NCI-H510A treated with DMSO at 0.1 percent for 48 hours (cell line): ENCODE measurements at regions not wholly inside any gene's neighbourhood (a gene's known extent, or its start where the extent isn't known, plus 50 kb on each side); places are given as distances from the start of the nearest gene placed in this dataset.
A peak's percentile ranks its signal among the peaks of the same experiment; 100 is the strongest.
"Not testable (repeated sequence)": the region's sequence is repeated elsewhere in the genome, so short reads cannot be mapped to it uniquely, and the experiment has no call there.

Source experiments
- DNase-seq: peaks from one replicate; lab custom pipeline; 2025; lab: John Stamatoyannopoulos, UW

DNA sequence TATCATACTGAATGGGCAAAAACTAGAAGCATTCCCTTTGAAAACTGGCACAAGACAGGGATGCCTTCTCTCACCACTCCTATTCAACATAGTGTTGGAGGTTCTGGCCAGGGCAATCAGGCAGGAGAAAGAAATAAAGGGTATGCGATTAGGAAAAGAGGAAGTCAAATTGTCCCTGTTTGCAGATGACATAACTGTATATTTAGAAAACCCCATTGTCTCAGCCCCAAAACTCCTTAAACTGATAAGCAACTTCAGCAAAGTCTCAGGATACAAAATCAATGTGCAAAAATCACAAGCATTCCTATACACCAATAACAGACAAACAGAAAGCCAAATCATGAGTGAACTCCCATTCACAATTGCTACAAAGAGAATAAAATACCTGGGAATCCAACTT, 52.5 kb upstream of the CCDC71L start:
- not testable (repeated sequence) for DNase-seq

DNA sequence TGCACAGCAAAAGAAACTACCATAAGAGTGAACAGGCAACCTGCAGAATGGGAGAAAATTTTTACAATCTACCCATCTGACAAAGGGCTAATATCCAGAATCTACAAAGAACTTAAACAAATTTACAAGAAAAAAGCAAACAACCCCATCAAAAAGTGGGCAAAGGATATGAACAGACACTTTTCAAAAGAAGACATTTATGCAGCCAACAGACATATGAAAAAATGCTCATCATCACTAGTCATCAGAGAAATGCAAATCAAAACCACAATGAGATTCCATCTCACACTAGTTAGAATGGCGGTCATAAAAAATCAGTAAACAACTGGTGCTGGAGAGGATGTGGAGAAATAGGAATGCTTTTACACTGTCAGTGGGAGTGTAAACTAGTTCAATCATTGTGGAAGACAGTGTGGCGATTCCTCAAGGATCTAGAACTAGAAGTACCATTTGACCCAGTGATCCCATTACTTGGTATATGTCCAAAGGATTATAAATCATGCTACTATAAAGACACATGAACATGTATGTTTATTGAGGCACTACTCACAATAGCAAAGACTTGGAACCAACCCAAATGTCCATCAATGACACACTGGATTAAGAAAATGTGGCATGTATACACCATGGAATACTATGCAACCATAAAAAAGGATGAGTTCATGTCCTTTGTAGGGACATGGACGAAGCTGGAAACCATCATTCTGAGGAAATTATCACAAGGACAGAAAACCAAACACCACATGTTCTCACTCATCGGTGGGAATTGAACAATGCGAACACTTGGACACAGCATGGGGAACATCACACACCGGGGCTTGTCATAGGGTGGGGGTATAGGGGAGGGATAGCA, 53.9 kb upstream of the CCDC71L start:
- not testable (repeated sequence) for DNase-seq

DNA sequence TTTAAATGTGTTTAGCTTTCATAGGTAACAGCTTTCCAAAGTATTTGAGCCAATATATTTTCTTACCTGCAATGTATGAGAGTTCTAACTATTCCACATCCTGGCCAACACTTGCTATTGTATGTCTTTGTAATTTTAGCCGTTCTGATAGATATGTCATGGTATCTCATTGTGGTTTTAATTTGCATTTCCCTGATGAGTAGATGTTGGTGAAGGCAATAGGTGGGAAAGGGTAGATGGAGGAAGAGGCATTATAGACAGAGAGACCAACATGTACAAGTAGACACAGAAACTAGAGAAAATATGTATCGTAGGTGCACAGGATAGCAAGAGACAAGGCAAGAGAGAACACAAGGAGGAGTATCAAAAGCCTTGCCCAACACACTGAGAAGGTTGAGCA, 54.8 kb upstream of the CCDC71L start:
- no peak for DNase-seq

DNA sequence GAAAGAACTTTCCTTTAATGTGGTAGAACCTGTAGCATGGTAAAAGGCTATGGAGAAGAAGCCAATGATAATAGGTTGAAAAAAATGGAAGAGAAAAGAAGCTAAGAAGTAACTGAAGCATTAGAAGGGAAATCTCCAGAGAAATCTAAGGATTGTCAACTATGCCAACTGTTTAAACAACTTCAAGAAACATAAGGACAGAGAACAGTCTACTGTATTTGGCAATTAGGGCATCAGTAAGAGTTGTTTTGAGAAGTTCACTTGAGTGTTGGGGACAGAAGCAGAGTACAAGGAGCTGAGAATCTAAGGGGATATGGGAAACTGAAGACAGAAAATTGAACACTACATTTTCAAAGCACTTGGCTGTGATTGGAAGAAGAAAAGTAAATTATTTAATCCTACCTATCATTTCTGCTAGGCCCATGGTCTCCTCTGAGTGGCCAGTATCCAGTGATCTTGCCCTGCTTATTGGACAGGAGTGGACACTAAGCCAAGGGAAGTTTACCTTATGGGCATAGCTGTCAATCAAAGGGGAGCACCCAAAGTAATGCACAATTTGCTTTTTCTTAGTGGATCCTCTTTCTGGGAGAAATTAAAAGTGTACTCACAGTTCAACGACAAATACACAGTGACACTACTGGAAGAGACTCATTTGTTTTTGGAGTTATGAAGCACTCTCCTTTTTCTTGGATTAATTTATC, 56.4 kb upstream of the CCDC71L start:
- no peak for DNase-seq

DNA sequence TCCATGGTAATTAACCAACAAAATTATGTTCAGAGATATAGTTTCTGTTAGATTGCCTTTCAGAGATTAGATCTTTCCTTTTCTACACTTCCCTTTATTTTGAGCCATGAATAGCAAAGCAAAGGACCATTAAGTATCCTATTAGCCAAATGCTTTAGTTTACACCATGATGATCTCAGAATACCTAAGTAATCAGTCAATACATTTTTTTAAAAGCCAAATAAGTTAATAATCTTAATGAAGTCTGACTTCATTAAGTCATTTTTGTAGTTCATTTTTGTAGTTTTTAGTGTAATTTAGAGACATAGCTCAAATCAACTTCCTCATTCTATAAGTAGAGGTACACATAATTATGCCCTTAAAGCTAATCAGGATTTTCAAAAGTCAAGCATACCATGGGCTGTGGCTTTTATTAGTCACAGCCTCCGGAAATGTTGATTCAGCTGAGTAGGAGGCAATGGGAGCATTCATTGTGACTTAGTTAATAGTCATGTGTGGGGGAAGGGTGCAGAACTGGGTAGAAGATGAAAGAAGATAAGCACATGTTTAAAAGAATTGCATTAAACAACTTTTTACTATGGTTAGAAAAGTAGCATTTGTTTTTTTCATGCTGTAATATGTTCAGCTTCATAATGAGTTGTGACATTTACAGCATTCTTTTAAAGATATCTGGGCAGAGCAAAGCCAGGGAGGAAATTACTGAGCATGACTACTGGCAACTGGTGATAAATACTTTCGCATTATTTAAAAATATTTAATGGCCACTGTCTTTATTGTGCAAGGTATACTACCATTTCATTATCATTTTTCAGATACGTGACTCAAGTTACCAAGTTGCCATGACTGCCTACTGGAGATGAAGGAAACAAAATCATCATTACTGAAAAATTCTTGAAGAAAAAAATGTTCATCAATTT, 57.3 kb upstream of the CCDC71L start:
- DNase-seq, result no peak

DNA sequence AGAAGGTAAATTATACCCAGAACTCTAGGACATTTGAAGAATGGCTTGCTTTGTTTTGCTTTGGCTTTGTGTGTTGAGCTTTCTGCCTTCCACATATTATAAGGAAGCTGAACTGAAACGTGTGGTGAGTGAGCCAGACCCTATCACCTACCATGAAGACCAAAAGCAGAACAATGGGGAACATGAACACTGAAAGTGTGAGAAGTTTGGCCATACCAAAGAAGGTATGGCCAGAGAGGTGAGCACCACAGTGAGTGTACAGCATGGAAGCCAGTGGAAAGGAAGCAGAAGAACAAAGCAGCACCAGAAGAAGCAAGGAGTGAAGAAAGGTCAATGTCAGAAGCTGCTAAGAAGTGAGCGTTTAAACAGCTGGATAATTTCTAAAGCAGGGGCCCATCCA, 59.7 kb upstream of the CCDC71L start:
- DNase-seq, result no peak

DNA sequence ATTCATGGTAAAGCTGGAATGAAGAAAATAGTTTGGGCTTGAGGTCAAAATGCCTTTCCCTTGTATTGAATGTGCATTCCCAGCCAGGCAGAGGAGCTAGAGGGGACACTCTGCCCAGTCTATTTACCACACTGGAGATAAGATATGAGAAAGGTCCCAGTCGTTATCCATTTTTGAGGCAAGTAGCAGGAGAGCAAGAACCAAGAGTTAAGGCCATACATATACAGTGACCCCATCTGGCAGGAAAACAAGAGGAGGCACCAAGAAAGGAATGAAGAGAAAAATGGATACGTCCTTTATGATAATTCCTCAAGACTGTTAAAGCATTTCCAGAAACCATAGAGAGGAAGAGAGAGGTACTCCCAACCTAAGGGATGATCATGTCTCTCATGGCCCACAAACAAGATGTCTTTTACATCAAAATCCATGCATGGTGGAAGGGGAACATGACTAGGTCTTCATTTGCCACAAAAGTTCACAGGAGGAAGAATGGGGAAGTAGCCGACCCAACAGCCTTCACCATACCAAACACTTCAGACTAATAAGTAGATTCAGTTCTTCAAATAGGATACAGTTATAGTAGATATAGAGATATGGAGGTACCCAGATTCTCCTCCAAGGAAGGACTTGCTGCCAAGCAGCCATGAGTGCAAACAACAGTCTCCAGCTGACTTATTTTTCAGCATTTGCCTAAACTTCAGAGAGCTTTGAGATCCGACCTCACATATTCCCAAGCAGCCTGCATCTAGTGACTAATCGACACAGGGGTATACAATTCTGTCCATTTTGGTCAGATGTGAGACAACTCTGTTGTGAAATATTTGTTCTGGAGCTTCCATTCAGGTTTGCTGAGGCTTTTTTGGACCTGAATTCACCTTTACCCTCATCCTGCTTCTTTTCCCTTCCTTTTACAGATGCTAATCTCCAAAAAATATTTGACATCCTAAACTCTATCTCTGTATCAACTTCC, 61.1 kb upstream of the CCDC71L start:
- no peak for DNase-seq

DNA sequence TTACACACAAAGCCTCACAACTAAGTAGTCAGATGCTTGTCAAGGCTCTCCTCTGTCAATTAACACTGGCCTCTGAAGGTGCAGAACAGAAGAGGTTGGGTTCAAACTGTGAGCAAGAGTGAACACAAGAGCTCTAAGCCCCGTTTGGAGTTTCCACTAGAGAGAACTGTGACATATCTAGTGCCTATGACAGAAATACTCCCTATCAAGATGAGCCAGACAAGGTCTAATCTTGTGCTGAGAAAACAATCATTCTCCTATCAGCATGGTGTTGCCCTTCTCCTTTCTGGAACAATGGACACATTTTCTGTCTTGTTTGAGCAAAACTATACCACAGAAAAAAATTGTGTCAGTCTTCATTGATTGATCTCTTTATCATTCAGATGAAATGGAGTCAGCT, 62.4 kb upstream of the CCDC71L start:
- DNase-seq, result no peak

DNA sequence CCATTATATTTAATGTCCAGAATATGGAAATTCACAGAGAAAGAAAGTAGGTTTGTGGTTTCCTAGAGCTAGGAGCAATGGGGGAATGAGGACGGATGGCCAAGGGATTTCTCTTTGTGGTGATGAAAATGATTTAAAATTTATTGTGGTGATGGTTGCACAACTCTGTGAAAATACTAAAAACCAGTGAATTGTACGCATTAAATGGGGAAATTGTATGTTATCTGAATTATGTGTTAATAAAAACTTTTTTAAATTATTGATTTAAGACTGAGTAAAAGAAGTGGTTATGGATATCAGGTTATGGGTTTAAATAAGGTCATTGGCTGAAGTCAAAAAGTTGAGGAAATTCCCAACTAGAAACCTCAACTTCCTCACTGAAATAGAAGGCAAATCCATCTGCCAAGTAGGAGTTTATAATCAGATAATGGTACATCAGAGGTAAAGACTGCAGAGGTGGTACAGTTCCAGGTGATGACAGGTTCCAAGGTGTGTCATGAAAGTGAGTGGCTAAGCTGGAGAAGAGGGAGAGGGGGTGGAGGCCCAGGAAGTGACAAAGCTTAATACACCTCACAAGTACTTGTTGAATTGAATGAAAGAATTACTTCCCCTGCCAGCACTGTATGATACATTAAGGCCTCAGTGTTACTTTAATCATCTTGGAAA, 68.9 kb upstream of the CCDC71L start:
- peak; percentile 5 for DNase-seq

DNA sequence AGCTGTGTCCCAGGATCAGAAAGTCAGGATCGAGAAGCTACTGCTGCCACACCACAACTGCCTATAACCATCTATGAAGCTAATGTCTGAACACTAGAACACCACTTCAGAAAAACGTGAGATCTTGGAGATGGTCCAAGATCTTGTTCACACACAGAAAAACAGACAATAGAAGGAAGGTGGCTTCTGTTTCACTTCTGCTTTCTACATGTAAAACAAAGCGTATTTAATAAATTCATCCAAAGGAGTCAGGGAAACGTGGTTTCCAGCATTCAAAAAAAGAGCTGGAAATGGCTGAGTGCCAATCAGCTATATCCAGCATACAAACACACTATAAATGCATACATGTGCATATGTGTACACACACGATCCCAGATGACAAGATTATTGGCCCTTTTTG, 70.2 kb upstream of the CCDC71L start:
- peak; percentile 4 for DNase-seq

DNA sequence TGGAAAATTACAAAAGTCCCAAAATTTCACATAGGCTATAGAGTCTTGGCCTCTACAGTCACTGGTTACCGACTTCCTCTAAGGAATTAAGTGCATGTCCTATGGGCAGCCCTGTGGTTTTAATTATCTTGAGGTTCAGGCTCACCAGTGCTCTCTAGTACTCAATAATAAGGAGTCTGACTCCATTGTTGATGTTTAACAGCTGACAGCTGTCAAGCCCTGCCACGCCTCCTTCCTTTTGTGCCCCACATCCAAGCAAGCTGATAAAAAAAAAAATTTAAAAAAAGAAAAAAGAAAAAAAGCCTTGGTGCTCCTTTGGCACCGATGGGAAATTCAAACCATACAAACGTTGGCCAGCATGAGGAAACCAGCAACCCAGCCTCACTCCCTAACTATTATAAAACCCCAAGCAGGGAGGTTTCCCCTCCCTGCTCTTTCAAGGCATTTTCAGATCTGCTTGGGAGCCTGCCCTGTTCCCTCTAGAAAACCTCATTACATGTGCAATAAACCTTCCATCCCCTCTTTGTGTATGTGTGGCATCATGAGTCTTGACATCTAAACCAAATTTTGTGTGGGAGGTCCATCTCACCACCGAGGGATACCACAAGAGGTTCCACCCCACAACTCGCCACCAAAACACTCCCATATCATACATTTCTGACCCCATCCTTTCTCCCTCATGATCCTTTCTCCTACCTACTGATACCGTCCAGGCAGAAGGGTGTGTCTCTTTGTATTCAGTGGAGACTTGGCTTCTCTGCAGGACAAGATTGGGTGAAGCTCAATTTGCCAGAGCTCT, 70.9 kb upstream of the CCDC71L start:
- no peak for DNase-seq

DNA sequence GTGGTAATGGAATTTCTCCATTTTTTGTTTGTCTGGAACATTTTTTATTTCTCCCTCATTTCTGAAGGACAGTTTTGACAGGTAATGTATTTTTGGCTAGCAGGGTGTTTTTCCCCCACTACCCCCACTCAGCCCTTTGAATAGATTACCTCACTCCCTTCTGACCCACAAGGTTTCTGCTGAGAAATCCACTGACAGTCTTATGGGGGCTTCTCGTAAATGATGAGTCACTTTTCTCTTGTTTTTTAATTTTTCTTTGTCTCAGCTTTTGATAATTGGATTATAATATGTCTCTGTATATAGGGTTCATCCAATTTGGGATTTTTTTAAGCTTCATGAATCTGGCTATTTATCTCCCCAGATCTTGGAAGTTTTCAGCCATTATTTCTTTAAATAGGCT, 74.7 kb upstream of the CCDC71L start:
- DNase-seq, result no peak

DNA sequence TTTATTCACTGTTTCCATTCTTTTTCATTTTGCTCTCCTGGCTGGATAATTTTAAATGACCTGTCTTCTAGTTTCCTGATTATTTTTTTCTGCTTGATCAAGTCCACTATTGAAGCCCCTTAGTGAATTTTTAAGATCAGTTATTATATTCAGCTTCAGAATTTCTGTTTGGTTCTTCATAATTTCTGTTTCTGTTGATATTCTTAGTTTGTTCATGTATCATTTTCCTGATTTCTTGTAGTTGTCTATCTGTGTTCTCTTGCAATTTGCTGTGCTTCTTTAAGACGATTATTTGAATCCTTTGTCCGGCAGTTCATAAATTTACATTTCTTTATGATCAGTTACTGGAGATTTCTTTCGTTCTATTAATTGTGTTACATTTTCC, 75.2 kb upstream of the CCDC71L start:
- no peak for DNase-seq

DNA sequence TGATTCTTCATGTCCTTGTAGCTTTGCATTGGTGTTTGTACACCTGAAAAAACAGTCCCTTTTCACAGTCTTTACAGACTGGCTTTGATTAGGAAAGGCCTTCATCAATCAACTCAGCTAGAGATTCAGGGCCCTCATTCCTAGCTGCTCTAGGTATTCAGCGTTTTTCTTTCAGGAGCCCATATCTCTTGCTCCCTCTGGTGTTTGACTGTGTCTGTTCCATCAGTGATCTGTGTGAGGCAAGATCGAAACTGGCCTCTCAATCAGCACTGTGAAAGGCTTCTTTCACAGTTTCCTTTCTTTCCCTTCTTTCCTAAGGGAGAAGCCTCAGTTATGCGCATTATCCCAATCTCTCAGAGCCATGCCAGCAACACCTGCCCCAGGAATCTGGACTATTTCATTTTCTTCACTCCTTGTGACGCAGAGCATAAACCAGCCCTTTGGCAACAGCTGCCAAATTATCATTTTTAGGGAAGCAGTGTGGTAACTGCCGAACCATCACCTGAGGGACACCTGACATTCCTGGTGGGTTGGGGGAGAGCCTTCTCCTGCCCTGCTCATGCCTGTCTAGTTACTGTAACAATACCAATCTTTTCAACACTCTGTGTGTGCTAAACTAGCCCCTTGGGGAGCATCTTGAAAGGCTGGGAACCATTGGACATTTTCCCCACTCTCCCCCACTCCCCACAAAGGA, 75.7 kb upstream of the CCDC71L start:
- no peak for DNase-seq

DNA sequence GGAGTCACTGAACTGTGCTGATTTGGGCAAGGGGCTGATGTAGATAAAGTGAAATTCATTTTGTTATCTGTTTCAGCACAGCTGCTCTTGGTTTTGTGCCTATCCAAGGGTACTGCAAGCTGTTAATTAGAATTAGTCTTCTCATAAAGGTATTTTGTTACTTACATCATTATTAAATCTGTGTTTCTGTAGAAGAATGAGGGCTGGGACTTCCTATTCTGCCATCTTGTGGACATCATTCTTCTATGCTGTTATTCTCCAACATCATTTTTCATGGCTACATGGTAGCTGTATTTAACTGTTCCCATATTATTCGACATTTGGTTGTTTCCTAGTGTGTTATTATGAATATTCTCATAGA, 76.2 kb upstream of the CCDC71L start:
- no peak for DNase-seq

DNA sequence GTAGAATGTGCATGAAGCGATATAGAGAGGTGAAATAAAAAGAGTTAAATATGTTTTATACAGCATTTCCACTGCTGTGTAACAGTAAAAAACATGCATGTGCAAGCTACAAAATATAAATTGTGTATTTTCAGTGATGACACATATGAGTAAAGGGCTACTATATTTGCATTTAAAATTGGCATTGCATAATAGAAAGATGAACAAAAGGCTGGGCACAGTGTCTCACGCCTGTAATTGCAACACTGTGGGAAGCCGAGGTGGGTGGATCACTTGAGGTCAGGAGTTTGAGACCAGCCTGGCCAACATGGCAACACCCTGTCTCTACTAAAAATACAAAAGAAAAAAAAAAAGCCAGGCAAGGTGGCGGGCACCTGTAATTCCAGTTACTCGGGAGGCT, 79.8 kb upstream of the CCDC71L start:
- no peak for DNase-seq

DNA sequence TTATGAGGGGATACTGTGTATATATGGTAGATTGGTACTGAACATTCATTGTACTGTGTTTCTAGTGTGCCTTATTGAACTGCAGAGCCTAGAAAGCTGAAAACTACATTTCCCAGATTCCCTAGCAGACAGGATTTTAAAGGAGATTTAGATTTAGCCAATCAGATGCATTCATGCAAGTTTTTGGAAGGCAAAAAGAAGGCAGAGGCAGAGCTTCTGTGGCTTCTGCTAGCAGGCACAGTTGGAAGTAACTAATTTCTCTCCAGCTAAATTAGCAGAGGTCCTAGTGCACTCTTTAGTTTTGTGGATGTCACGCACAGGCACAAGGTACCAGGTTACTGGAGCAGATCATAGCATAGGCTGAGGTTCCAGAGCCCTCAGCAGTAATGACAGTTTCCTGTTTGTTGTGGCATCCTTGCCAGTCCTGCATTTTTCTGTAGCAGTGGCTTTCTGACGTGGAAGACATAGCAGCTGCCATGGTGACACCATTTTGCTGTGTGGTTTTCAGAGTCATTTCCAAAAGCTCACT, 83.7 kb upstream of the CCDC71L start:
- no peak for DNase-seq

DNA sequence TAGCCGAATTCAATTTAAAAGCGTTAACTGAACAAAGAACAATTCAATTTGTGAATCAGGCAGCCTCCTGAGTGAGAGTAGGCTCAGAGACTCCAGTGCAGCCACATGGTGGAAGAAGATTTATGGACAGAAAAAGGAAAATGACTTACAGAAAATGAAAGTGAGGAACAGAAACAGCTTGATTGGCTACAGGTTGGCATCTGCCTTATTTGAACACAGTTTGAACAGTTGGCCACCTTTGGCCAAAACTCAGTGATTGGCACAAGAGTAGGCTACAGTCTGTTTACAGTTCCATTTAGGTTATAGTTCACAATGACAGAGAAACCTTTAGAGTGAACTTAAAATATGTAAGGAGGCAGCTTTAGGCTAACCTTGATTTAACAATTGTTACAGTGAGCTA, 86.3 kb upstream of the CCDC71L start:
- not testable (repeated sequence) for DNase-seq

DNA sequence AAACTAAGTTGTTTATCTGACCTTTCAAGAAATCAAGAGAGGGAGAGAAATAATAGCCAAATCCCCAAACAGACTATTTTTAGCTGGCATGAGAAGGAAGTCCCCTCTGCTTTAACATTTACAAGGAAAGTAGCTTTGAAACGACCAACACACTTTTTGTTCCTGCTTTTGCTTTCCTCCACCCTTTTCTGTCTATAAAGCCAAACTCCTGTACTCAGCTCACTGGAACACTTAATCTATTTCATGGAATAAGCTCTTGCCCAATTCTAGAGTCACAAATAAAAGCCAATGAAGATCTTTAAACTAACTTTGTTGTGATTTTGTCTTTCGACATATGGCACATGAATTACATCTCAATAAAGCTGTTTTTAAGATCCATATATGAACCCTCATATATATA, 86.8 kb upstream of the CCDC71L start:
- no peak for DNase-seq
